Breast epithelium (tissue), 4 donors: ENCODE measurements at regions not wholly inside any gene's neighbourhood (a gene's known extent, or its start where the extent isn't known, plus 50 kb on each side); places are given as distances from the start of the nearest gene placed in this dataset.

Experiments used
- DNase-seq, 2 donors: peaks; one replicate each; pipeline ENCODE4 v3.0.0-alpha.2; 2019; ENCODE audit warnings: low spot score in 2 of 2
- H3K27ac ChIP-seq, 2 donors: fragments of 200-600 bp; sonication (generic) in 1 of 2; one replicate each; pipeline ENCODE4 v1.5.1; 2016 to 2019; ENCODE audit warnings: mild to moderate bottlenecking in 1 of 2
- H3K27me3 ChIP-seq, 2 donors: fragments of 200-600 bp; sonication (generic) in 1 of 2; one replicate each; pipeline versions ENCODE4 v1.5.1 to v1.6.0; 2017 to 2019; ENCODE audit warnings: control low read depth in 1 of 2, mild to moderate bottlenecking in 1 of 2
- H3K36me3 ChIP-seq: fragments of 200-600 bp; one replicate; pipeline ENCODE4 v1.5.1; 2019
- H3K4me1 ChIP-seq, 2 donors: fragments of 200-600 bp; sonication (generic); one replicate each; pipeline ENCODE4 v1.5.1; 2016 to 2019; ENCODE audit warnings: control low read depth in 1 of 2
- H3K4me3 ChIP-seq, 3 donors: fragments of 200-600 bp; sonication (generic); 1 replicate in 2 of 3; 2 replicates in 1 of 3; pipeline ENCODE4 v1.5.1; 2016 to 2019; ENCODE audit warnings: mild to moderate bottlenecking in 3 of 3, moderate library complexity in 2 of 3
- H3K9me3 ChIP-seq, 2 donors: fragments of 200-600 bp; sonication (generic) in 1 of 2; one replicate each; pipeline ENCODE4 v1.5.1; 2016 to 2019; ENCODE audit warnings: control low read depth in 1 of 2
- POLR2A ChIP-seq: fragments of 450-650 bp; IDR thresholded peaks from one replicate; pipeline ENCODE4 v1.6.1; 2016; ENCODE audit warnings: antibody characterized with exemption, mild to moderate bottlenecking, moderate library complexity
- POLR2AphosphoS5 ChIP-seq, 3 donors: sonication (generic); formaldehyde crosslinking; IDR thresholded peaks; one replicate each; pipeline ENCODE4 v1.6.1; 2017; ENCODE audit warnings: antibody characterized with exemption in 3 of 3
- intact Hi-C: fragments of 100-400 bp; cut with DNase I; formaldehyde crosslinking; loops from one replicate; pipeline ENCODE4 v1.15.1; 2023; ENCODE audit warnings: low total_unique reads
- TF ChIP-seq, protein P1 (sequence below), 3 donors: fragments of 450-650 bp; IDR thresholded peaks; one replicate each; pipeline ENCODE4 v1.5.1; 2016 to 2017; ENCODE audit warnings: antibody characterized with exemption in 3 of 3, mild to moderate bottlenecking in 3 of 3, moderate library complexity in 3 of 3

DNA sequence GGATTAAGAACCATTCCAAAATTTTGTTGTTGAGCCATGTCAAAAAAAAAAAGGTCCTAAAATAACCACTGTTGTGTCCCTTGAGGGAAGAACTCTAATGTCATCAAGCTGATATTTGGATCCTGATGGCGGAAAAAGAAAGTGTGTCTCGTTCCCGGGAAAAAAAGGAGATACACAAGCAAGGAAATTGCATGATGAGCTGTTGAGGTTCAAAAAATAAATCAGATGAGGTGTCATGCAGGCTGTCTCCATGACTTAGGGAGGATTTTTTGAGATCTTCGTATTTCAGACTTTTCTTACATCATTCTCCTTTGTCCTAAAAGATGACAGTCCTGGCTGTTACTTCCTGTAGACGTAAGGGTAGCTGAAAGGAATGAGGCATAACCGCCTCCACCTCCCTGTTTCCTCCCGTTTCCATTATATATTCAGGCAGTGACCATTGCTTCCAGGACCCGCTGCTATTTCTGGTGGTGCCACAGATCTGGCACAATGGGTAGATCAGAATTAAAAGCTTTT lies 117.3 kb upstream of the TNFAIP3 start:
- intact Hi-C loops: no loop called here

DNA sequence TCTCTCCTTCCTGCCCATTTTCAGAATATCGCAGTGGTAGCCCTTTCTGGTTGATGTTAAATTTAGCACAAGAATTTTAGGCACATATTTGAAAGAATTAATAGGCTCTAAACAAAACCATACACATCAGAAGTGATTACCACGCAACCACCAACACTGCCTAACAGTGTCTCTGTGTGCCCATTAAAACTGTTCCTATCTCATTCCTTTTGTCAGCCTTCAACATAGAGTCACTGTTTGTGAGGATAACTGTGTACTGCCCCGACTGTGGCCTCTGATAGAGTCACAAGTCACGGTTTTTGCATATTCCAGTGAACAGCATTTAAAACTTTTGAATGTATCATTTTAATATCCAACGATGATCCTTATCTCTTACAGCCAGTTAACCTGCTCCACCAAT lies 116.8 kb upstream of the TNFAIP3 start:
- H3K4me3 ChIP-seq: no peak overlapping the region
- no peaks in the 10 kb centered on the region for H3K9me3 ChIP-seq
- H3K27ac ChIP-seq: no peak overlapping the region
- DNase-seq: no peak
- no peaks in the 10 kb centered on the region for H3K36me3 ChIP-seq
- intact Hi-C loops: no loop called here
- H3K27me3 ChIP-seq: no peaks in the 10 kb centered on the region
- H3K4me1 ChIP-seq: no peaks in the 10 kb centered on the region
- no peak for TF ChIP-seq POLR2A
- TF ChIP-seq, protein P1, sequence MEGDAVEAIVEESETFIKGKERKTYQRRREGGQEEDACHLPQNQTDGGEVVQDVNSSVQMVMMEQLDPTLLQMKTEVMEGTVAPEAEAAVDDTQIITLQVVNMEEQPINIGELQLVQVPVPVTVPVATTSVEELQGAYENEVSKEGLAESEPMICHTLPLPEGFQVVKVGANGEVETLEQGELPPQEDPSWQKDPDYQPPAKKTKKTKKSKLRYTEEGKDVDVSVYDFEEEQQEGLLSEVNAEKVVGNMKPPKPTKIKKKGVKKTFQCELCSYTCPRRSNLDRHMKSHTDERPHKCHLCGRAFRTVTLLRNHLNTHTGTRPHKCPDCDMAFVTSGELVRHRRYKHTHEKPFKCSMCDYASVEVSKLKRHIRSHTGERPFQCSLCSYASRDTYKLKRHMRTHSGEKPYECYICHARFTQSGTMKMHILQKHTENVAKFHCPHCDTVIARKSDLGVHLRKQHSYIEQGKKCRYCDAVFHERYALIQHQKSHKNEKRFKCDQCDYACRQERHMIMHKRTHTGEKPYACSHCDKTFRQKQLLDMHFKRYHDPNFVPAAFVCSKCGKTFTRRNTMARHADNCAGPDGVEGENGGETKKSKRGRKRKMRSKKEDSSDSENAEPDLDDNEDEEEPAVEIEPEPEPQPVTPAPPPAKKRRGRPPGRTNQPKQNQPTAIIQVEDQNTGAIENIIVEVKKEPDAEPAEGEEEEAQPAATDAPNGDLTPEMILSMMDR (IDR thresholded peaks at IDR 0.05): no peak
- TF ChIP-seq POLR2AphosphoS5 (IDR thresholded peaks at IDR 0.05): no peak

More for the DNA sequence above, 117.3 kb upstream of the TNFAIP3 start:
- no peak for TF ChIP-seq POLR2A
- TF ChIP-seq, protein P1 (IDR thresholded peaks at IDR 0.05): no peak
- TF ChIP-seq POLR2AphosphoS5 (IDR thresholded peaks at IDR 0.05): no peak
- H3K4me1 ChIP-seq: no peaks in the 10 kb centered on the region
- H3K27me3 ChIP-seq: no peaks in the 10 kb centered on the region
- H3K9me3 ChIP-seq: no peaks in the 10 kb centered on the region
- no peak overlapping the region for H3K27ac ChIP-seq
- no peak overlapping the region for H3K4me3 ChIP-seq
- DNase-seq: no peak
- H3K36me3 ChIP-seq: no peaks in the 10 kb centered on the region

GRCh38 chr6:137751768-137752560 lies 115.1 kb upstream of the TNFAIP3 start:
- intact Hi-C loops: no loop called here
- DNase-seq: no peak
- TF ChIP-seq POLR2A (no peak), POLR2AphosphoS5 (IDR thresholded peaks at IDR 0.05) (no peak)
- TF ChIP-seq, protein P1 (IDR thresholded peaks at IDR 0.05): no peak

DNA sequence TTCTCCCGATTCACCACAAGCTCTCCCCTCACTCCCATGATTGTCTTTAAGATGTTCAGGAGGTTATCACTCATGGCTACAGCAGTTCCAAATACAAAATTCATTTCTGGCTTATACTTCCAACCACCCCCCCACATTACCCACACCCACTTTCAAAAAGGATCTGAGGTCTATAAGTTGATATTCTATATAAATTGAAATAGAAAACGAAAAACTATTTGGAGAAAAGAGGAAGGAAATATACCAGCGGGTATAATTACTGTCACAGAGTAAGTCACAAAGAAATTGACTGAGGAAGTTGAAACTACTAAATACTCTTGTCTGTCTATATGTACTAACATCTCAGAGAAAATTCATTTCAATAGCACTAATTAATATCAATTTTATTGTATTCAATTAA lies 112.7 kb upstream of the TNFAIP3 start:
- Histone ChIP-seq H3K27me3 (no peaks in the 10 kb centered on the region), H3K4me3 (no peak overlapping the region), H3K4me1 (no peaks in the 10 kb centered on the region), H3K36me3 (no peaks in the 10 kb centered on the region), H3K27ac (no peak overlapping the region), H3K9me3 (no peaks in the 10 kb centered on the region)
- no peak for DNase-seq
- no peak for TF ChIP-seq POLR2A
- intact Hi-C loops: no loop called here

More at GRCh38 chr6:137751768-137752560, 115.1 kb upstream of the TNFAIP3 start:
- H3K9me3 ChIP-seq: no peaks in the 10 kb centered on the region
- H3K27ac ChIP-seq: no peak overlapping the region
- no peaks in the 10 kb centered on the region for H3K27me3 ChIP-seq
- no peak overlapping the region for H3K4me3 ChIP-seq
- H3K4me1 ChIP-seq: no peaks in the 10 kb centered on the region
- H3K36me3 ChIP-seq: no peaks in the 10 kb centered on the region

DNA sequence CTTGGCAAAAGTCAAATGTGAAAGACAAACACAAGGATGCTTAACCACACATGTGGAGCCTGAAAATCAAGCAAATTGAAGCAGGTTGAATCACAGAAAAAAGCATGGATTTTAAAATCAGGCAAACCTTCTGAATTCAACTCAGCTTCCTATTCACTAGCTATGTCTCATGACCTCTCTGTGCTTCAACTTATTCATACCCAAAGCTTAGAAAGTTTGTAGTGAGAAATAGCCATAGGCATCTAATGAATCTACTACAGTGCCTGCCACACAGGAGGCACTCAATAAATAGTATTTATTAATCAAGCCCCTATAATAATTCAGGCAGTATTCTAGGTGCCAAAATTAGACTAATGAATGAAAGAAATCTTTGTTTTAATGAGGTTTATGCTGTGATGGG lies 112.2 kb upstream of the TNFAIP3 start:
- intact Hi-C loops: no loop called here
- Histone ChIP-seq H3K4me3 (no peak overlapping the region), H3K27me3 (no peaks in the 10 kb centered on the region), H3K27ac (no peak overlapping the region), H3K36me3 (no peaks in the 10 kb centered on the region), H3K4me1 (no peaks in the 10 kb centered on the region), H3K9me3 (no peaks in the 10 kb centered on the region)
- DNase-seq: no peak
- TF ChIP-seq POLR2AphosphoS5 (IDR thresholded peaks at IDR 0.05) (no peak), POLR2A (no peak)
- TF ChIP-seq, protein P1 (IDR thresholded peaks at IDR 0.05): no peak
